ENCODE measurements at regions not wholly inside any gene's neighbourhood (a gene's known extent, or its start where the extent isn't known, plus 50 kb on each side); places are given as distances from the start of the nearest gene placed in this dataset.

DNA sequence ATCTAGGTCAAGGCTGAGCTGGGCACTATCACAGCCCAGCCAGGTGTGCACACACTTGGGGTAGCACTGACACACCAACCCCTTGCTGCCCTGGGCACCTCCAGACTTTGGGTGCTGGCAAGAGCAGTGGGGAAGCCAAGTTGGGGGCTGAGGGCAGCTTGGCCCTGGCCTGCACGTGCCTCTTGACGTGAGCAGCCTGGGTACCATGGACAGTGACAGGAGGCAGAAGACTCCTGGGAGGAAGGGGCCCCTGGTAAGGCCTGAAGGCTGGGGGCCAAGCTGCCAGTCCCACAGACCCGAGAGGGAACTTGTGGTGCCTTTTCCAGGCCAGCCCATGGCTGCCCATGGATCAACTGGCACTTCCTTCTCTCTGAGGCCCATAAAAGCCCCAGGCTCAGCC is 124.1 kb upstream of the SFSWAP start:
- TF ChIP-seq Cebpa-rat (IDR thresholded peaks at IDR 0.05), result no peak
- Histone ChIP-seq H3K27ac (no peak overlapping the region), H4K20me1 (no peaks in the 10 kb centered on the region)

DNA sequence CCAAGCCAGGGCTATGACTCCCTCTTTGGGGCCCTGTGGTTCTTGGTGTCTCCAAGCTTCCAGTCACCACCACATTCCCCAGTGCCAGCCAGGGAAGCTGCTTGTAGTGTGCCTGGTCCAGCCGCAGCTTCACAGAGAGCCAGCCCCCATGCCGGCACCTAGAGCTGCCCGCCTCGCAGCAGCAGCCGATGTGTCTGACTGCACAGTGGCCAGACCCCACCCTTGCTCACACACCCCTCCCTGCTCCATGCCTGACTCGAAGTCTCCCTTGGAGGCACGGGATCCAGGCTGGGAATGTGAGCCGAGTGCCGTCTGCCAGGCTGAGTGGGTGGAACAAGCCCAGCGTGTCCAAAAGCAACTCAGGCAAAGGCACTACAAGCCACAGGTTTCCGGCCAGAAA is 123.3 kb upstream of the SFSWAP start:
- 0 out of 2 replicates have a peak, but pooled peaks cover under 1% of the 10 kb centered on the region for H3K4me1 ChIP-seq
- no peak for TF ChIP-seq Cebpa-rat (IDR thresholded peaks at IDR 0.05)
- no peaks in the 10 kb centered on the region for H3K36me3 ChIP-seq
- peaks cover 38% of the 10 kb centered on the region for H3K9me3 ChIP-seq
- no peak overlapping the region for H3K9ac ChIP-seq
- no peaks in the 10 kb centered on the region for H3K27me3 ChIP-seq
- H3K27ac ChIP-seq, result no peak overlapping the region
- no peak overlapping the region for H3K4me2 ChIP-seq
- no peaks in the 10 kb centered on the region for H4K20me1 ChIP-seq
- H3K4me3 ChIP-seq, result no peak overlapping the region

More for the DNA sequence above, 124.1 kb upstream of the SFSWAP start:
- Histone ChIP-seq H3K4me1 (no peaks in the 10 kb centered on the region), H3K4me3 (no peak overlapping the region), H3K9ac (no peak overlapping the region), H3K27me3 (no peaks in the 10 kb centered on the region), H3K36me3 (no peaks in the 10 kb centered on the region), H3K9me3 (peaks cover 38% of the 10 kb centered on the region), H3K4me2 (no peak overlapping the region)

DNA sequence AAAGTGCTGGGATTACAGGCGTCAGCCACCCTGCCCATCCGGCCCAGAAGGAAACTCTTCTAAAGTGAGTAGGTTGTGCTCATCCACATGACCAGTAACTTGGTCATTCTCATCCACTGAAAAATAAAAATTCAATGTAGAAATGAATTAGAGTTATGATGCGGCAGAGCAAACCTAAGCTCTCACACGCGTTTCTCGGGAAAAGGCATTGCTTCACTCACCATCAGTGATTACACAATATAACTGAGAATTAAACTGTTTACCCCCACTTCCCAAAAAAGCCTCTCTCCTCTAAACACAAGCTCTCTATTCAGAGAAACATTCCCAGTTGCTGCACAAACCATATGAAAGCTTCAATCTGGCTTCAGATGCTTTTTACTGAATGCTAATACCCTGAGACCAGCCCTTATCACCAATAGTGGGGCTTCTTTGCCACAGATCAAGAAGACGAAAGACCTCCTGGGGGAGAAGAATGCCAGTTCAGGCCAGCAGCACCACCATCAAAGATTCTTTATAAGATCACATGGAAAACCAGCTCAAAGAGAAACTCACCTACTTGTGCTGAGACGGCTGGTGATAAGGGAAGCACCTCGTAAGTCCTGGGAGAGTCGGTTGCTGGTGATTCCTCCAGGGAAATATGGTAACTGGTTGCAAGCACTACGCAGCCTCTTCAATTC is 121.5 kb upstream of the SFSWAP start:
- no peak for TF ChIP-seq Cebpa-rat (IDR thresholded peaks at IDR 0.05)
- Histone ChIP-seq H3K4me2 (no peak overlapping the region), H3K9me3 (peaks cover 37% of the 10 kb centered on the region)

DNA sequence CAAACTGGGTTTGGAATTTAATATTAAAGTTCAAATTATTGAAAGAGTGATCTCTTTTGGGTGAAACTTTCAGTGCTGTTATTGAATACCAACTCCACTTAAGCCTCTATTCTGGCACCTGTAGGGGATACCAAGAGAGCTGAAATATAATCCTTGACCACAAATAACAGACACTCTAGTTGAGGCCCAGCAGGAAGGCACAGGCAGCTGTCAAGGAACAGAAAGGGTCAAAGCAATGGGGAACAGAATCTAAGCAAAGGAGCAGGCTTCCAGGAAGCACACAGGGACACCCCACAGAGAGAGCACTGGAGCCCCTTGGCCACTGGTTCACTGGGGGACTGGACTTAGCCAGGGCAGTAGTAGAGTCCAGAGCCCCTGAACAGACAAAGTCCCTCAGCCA is 120.9 kb upstream of the SFSWAP start:
- H3K4me1 ChIP-seq, result peaks cover 8% of the 10 kb centered on the region
- no peaks in the 10 kb centered on the region for H3K36me3 ChIP-seq
- H3K27me3 ChIP-seq, result no peaks in the 10 kb centered on the region
- no peak overlapping the region for H3K27ac ChIP-seq
- H3K9ac ChIP-seq, result no peak overlapping the region
- H3K4me2 ChIP-seq, result no peak overlapping the region
- no peak overlapping the region for H3K4me3 ChIP-seq
- no peak for TF ChIP-seq Cebpa-rat (IDR thresholded peaks at IDR 0.05)
- H4K20me1 ChIP-seq, result no peaks in the 10 kb centered on the region
- H3K9me3 ChIP-seq, result peaks cover 31% of the 10 kb centered on the region

More for the DNA sequence above, 121.5 kb upstream of the SFSWAP start:
- Histone ChIP-seq H3K36me3 (no peaks in the 10 kb centered on the region), H3K9ac (no peak overlapping the region), H3K4me3 (no peak overlapping the region), H3K27ac (no peak overlapping the region), H4K20me1 (no peaks in the 10 kb centered on the region), H3K27me3 (no peaks in the 10 kb centered on the region), H3K4me1 (peaks cover 8% of the 10 kb centered on the region)

DNA sequence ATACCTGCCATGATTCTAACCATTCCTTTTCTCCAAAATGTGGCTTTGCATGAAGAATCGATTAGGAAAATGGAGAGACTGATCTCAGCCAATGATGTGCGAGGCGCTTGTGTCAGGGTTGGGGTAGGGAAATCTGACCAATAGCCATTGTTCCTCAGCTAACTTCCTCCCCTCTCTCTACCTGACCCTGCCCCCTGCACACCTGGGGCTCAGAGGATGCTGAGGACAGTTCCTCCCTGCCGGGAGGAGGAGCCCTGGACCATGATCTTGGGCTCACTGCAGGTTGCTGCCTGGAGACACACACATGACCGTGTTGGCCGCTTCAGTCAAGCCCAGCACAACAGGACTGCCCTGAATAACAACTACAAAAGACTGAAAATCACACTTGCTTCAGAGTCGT is 119.8 kb upstream of the SFSWAP start:
- H3K4me1 ChIP-seq, result peaks cover 8% of the 10 kb centered on the region
- H3K9me3 ChIP-seq, result peaks cover 19% of the 10 kb centered on the region
- no peak overlapping the region for H3K4me3 ChIP-seq
- H4K20me1 ChIP-seq, result no peaks in the 10 kb centered on the region
- TF ChIP-seq Cebpa-rat (IDR thresholded peaks at IDR 0.05), result no peak
- H3K27ac ChIP-seq, result no peak overlapping the region
- no peaks in the 10 kb centered on the region for H3K27me3 ChIP-seq
- no peak overlapping the region for H3K9ac ChIP-seq
- H3K4me2 ChIP-seq, result no peak overlapping the region
- H3K36me3 ChIP-seq, result no peaks in the 10 kb centered on the region

DNA sequence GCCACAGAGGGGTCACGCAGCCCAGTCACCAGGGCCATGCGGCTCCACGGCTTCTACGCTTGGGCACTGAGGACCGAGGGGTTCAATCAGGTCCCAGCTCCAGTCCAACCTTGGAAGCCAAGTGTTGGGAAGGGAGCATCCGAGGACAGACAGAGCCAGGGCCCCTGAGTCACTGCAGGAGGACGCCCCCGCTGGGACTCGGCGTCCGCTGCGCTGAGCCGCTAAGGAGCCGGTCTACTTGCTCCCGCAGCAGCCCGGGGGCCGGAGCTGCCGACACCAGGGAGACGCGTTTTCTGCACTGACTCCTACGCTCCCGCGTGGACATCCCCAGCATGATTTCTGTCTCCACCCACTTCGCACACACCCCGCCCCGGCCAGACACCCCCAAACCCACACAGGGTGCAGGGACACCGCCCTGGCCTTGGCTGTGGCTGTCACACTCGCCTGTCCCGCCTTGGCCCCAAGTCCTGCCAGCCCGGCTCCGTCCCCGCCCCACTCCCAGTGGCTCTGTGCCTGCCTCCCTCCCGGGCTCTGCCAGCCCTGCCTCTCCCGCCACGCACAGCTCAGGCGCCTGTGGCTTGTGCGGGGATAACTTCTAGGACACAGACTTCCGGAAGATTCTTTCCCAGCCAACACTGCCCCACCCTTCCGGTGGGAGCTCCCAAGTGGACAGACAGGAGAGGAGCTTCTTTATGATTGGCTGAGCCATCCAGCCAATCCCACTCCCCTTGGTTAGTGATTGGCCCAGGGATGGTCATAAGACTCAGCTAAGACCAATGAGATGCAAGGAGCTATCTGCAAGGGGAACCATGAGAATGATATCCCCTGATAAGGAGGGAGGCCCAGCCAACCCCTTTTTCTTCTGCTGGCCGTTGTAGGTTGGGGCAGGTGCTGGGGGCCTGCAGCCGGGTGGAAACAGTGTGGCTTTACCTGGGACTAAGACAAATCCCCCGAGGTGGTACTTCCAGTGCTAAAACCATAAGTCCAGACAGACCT is 118.9 kb upstream of the SFSWAP start:
- Histone ChIP-seq H3K9ac (no peak overlapping the region), H3K4me2 (no peak overlapping the region), H3K9me3 (peaks cover 10% of the 10 kb centered on the region), H3K27me3 (no peaks in the 10 kb centered on the region), H3K4me1 (peaks cover 8% of the 10 kb centered on the region), H3K27ac (no peak overlapping the region), H3K4me3 (no peak overlapping the region), H3K36me3 (no peaks in the 10 kb centered on the region), H4K20me1 (no peaks in the 10 kb centered on the region)
- TF ChIP-seq Cebpa-rat (IDR thresholded peaks at IDR 0.05), result no peak

DNA sequence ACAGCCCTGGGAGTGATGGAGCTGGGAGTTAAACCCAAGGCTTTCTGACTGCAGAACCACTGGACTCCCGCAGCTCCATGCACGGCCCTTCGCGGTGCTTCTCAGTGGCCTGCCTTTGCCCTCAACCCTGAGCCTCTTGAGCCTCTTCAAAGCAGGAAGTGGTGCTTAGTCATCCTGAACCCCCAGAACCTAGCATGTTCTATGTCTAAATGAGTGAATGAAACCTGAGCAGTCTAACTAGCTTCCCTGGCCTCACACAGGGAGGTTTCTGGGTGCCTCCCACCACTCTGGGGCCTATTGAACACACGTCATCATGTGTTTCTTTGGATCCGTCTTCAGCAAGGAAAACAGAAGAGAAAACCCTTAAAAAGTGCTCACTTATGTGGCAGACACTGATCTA is 117.9 kb upstream of the SFSWAP start:
- TF ChIP-seq Cebpa-rat (IDR thresholded peaks at IDR 0.05), result no peak
- no peaks in the 10 kb centered on the region for H3K27me3 ChIP-seq
- H3K36me3 ChIP-seq, result no peaks in the 10 kb centered on the region
- no peak overlapping the region for H3K27ac ChIP-seq
- peaks cover 8% of the 10 kb centered on the region for H3K4me1 ChIP-seq
- H3K9ac ChIP-seq, result no peak overlapping the region
- H3K4me3 ChIP-seq, result no peak overlapping the region
- peaks cover under 1% of the 10 kb centered on the region; the same call in 1 of the 2 replicates for H3K9me3 ChIP-seq
- H4K20me1 ChIP-seq, result no peaks in the 10 kb centered on the region
- no peak overlapping the region for H3K4me2 ChIP-seq

DNA sequence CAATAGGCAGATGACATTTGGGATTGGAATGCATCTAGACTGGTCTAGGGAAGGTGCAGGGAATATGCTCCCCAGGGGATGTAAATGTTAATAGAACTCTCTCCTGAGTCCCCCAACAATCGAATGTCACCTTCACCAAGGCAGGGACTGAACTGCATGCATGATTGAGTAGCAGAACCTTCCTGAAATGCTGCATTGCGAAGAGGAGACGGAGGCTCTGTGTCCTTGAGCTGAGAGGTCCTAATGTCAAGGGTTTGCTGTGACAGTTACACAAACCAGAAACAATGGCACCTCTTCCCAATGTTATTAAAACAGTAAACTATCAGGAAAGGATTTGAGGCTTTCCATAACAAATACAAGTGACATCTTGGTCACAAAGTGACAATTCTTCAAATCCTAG is 117.5 kb upstream of the SFSWAP start:
- no peak overlapping the region for H3K4me3 ChIP-seq
- no peak for TF ChIP-seq Cebpa-rat (IDR thresholded peaks at IDR 0.05)
- H3K27ac ChIP-seq, result no peak overlapping the region
- H3K36me3 ChIP-seq, result no peaks in the 10 kb centered on the region
- no peak overlapping the region for H3K4me2 ChIP-seq
- H3K9me3 ChIP-seq, result no peaks in the 10 kb centered on the region
- no peaks in the 10 kb centered on the region for H3K27me3 ChIP-seq
- H3K4me1 ChIP-seq, result peaks cover 8% of the 10 kb centered on the region
- H4K20me1 ChIP-seq, result no peaks in the 10 kb centered on the region
- no peak overlapping the region for H3K9ac ChIP-seq

DNA sequence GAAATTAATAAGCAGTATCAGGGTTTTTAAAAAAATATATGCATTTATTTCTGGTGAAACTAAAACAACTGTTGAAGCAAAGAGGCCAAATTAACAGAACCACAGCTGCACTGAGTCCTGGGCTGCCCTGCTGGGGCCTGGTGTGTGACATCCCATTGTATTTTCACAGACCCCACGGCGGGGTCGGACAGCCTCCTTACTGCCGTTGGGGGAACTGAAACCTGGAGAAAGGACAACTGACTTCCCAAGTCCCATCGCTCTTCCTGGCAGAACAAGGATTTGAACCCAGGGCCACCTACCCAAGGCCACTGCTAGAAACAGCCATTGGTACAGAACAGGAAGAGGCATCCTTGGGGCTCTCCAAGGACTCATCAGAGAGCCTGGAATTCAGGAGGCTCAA is 114.8 kb upstream of the SFSWAP start:
- Histone ChIP-seq H3K27me3 (no peaks in the 10 kb centered on the region), H4K20me1 (no peaks in the 10 kb centered on the region), H3K4me1 (peaks cover 8% of the 10 kb centered on the region), H3K4me2 (no peak overlapping the region), H3K27ac (no peak overlapping the region), H3K9me3 (no peaks in the 10 kb centered on the region), H3K36me3 (no peaks in the 10 kb centered on the region), H3K9ac (no peak overlapping the region), H3K4me3 (no peak overlapping the region)
- no peak for TF ChIP-seq Cebpa-rat (IDR thresholded peaks at IDR 0.05)

DNA sequence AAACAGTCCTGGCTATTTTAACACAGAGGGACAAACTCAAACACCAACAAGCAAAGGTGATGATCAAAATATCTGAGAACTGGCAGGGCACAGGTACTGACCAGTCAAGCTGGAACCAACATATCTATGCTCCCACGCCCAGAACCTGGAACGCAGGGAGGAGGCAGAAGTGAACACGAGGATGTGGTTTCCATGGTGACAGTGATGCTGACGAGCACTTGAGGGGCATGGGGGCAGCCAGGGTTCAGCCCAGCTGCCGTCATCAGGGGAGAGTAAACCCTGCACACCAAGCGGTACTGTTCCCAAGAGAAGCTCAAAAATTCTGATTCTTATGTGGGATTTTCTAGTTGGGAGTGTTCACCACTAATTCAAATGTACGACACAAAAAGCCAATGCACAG is 113.6 kb upstream of the SFSWAP start:
- Histone ChIP-seq H3K4me3 (no peak overlapping the region), H3K4me2 (no peak overlapping the region), H3K4me1 (peaks cover 8% of the 10 kb centered on the region), H3K9me3 (no peaks in the 10 kb centered on the region), H3K27ac (no peak overlapping the region), H3K27me3 (no peaks in the 10 kb centered on the region), H4K20me1 (no peaks in the 10 kb centered on the region), H3K36me3 (no peaks in the 10 kb centered on the region), H3K9ac (no peak overlapping the region)
- TF ChIP-seq Cebpa-rat (IDR thresholded peaks at IDR 0.05), result no peak

Data from BLaER1 (cell line).